Type B pancreatic cell (in vitro differentiated cells): ENCODE measurements at regions not wholly inside any gene's neighbourhood (a gene's known extent, or its start where the extent isn't known, plus 50 kb on each side); places are given as distances from the start of the nearest gene placed in this dataset.

Experiments
- DNase-seq: peaks from one replicate; pipeline ENCODE4 v3.0.0; 2021; ENCODE audit warnings: mixed read lengths; ENCODE audit not compliant: unreplicated experiment; ENCODE audit errors: extremely low spot score
- H3K27ac Mint-ChIP-seq: 2 replicates; pipeline ENCODE4 v1.8.0; 2021; ENCODE audit warnings: mild to moderate bottlenecking, mixed read lengths
- H3K27me3 Mint-ChIP-seq: 2 replicates; pipeline ENCODE4 v1.8.0; 2021; ENCODE audit warnings: mixed read lengths
- H3K36me3 Mint-ChIP-seq: 2 replicates; pipeline ENCODE4 v1.8.0; 2021; ENCODE audit warnings: mixed read lengths
- H3K4me1 Mint-ChIP-seq: one replicate; pipeline ENCODE4 v1.8.0; 2021; ENCODE audit warnings: mixed read lengths; ENCODE audit not compliant: unreplicated experiment
- H3K4me3 Mint-ChIP-seq: 2 replicates; pipeline ENCODE4 v1.8.0; 2021; ENCODE audit warnings: mild to moderate bottlenecking, mixed read lengths
- H3K9me3 Mint-ChIP-seq: 2 replicates; pipeline ENCODE4 v1.8.0; 2021; ENCODE audit warnings: mixed read lengths
- TF ChIP-seq, protein P1 (sequence below): fragments of 200-600 bp; sonication (generic); conservative IDR thresholded peaks from 2 replicates; pipeline ENCODE4 v1.5.0; 2021; ENCODE audit warnings: antibody characterized with exemption, mild to moderate bottlenecking

DNA sequence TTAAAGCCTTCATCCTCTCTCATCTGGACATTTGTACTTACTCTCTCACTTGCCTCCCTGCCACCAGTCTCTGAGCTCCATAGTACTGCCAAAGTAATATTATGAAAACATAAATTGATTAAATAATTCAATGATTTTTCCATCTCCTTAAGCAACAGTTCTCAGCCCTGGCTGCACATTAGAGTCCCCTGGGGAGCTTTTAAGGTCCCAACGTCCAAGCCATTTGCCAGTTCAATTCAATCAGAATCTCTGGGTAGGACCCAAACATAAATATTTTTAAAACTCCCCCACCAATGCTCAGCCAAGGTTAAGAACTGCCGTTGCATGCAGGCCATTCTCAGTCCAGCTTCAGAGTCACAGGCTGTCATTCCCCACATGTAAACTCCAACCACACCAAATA, 114.4 kb upstream of the BMAL1 start:
- Mint-ChIP-seq H3K4me1 (peaks cover 5% of the 10 kb centered on the region), H3K27me3 (peaks cover 13% of the 10 kb centered on the region)

DNA sequence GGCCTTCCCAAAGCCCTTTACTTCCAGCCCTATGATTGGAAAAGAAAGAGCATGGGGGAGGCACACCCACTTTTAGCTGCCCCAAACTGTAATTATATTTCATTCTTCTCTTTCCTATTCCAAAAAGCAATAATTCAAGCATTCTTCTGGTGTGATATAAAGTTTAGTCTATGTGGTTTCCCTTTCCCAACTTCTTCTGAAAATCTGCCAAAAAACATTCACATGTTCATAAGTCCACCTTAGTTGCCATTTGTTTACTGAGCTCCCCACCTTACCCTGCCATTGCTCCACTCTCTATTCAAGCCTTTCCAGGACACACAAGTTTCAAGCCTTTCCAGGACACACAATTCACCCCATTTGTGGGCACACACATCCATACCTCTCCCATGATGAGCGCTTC, 111.6 kb upstream of the BMAL1 start:
- no peaks in the 10 kb centered on the region for H3K4me1 Mint-ChIP-seq
- no peaks in the 10 kb centered on the region for H3K9me3 Mint-ChIP-seq
- no peak overlapping the region for H3K4me3 Mint-ChIP-seq
- no peak for DNase-seq
- TF ChIP-seq, protein P1, sequence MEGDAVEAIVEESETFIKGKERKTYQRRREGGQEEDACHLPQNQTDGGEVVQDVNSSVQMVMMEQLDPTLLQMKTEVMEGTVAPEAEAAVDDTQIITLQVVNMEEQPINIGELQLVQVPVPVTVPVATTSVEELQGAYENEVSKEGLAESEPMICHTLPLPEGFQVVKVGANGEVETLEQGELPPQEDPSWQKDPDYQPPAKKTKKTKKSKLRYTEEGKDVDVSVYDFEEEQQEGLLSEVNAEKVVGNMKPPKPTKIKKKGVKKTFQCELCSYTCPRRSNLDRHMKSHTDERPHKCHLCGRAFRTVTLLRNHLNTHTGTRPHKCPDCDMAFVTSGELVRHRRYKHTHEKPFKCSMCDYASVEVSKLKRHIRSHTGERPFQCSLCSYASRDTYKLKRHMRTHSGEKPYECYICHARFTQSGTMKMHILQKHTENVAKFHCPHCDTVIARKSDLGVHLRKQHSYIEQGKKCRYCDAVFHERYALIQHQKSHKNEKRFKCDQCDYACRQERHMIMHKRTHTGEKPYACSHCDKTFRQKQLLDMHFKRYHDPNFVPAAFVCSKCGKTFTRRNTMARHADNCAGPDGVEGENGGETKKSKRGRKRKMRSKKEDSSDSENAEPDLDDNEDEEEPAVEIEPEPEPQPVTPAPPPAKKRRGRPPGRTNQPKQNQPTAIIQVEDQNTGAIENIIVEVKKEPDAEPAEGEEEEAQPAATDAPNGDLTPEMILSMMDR, result no peak
- H3K27ac Mint-ChIP-seq, result no peak overlapping the region
- H3K36me3 Mint-ChIP-seq, result no peaks in the 10 kb centered on the region
- peaks cover 3% of the 10 kb centered on the region for H3K27me3 Mint-ChIP-seq

More for the DNA sequence above, 114.4 kb upstream of the BMAL1 start:
- no peak for DNase-seq
- Mint-ChIP-seq H3K27ac (no peak overlapping the region), H3K9me3 (no peaks in the 10 kb centered on the region), H3K4me3 (no peak overlapping the region), H3K36me3 (no peaks in the 10 kb centered on the region)
- TF ChIP-seq, protein P1, result no peak

DNA sequence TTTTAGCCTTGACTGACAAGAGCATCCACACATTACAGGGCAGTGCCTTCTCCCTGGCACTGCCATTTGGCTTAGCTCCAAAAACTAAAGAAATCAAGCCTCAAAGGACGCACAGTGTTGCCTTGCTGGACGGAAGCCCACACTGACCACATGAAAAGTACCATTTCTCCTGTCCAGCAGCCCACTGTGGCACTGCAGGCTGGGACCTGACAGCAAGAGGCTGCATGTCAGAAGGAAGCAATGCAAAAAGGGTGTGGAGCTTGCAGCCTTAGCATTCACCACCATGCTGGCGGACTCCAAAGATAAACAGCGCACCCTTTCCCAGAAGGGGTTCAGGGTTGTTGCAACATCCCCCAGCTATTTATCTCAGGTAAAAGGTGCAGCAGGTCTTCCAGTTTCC, 109.3 kb upstream of the BMAL1 start:
- TF ChIP-seq, protein P1, result no peak
- no peak for DNase-seq
- Mint-ChIP-seq H3K4me1 (no peaks in the 10 kb centered on the region), H3K27me3 (peaks cover 3% of the 10 kb centered on the region), H3K27ac (no peak overlapping the region), H3K4me3 (no peak overlapping the region), H3K9me3 (no peaks in the 10 kb centered on the region), H3K36me3 (no peaks in the 10 kb centered on the region)

DNA sequence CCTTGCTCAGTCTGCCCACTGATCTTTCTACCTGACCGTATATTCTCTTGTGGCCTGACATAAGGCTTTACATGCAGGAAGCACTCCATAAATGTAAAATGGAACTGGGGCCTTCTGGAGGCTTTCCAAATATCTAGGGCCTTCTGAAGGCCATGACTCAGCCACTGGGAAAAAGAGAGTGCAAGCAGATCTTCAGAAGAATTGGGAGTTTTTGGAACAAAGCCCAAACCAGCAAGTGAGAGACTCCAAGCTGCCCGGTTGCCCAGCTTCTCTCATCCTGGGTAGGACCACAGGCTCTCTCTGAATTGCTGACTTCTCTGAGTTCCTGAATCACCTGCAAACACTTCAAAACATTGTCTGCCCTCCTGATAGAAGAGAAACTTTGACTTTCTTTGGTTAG, 107.9 kb upstream of the BMAL1 start:
- Mint-ChIP-seq H3K27me3 (peaks cover 3% of the 10 kb centered on the region), H3K4me1 (no peaks in the 10 kb centered on the region)
- TF ChIP-seq, protein P1, result no peak

DNA sequence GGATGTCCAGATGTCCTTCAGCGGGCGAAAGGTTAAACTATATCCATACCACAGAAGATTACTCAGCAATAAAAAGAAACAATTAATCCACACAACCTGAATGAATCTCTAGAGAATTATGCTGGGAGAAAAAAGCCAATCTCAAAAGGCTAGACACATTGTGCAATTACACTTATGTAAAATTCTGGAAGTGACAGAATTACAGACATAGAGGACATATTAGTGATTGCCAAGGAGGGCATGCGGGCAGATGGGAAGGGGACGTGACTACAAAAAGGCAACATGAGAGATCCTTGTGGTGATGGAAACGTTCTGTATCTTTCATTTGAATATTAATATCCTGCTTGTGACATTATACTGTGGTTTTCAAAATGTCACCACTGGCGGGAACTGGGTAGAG, 103.5 kb upstream of the BMAL1 start:
- no peak for DNase-seq
- TF ChIP-seq, protein P1, result no peak
- Mint-ChIP-seq H3K27ac (no peak overlapping the region), H3K4me3 (no peak overlapping the region), H3K36me3 (no peaks in the 10 kb centered on the region), H3K27me3 (no peaks in the 10 kb centered on the region), H3K4me1 (no peaks in the 10 kb centered on the region), H3K9me3 (no peaks in the 10 kb centered on the region)

More for the DNA sequence above, 107.9 kb upstream of the BMAL1 start:
- Mint-ChIP-seq H3K27ac (no peak overlapping the region), H3K4me3 (no peak overlapping the region), H3K9me3 (no peaks in the 10 kb centered on the region), H3K36me3 (no peaks in the 10 kb centered on the region)
- DNase-seq, result no peak
